SKM-1 (cell line): ENCODE measurements at regions not wholly inside any gene's neighbourhood (a gene's known extent, or its start where the extent isn't known, plus 50 kb on each side); places are given as distances from the start of the nearest gene placed in this dataset.

ENCODE experiments used
- DNase-seq: peaks from one replicate; lab custom pipeline; 2025; ENCODE audit not compliant: unreplicated experiment; lab: John Stamatoyannopoulos, UW

DNA sequence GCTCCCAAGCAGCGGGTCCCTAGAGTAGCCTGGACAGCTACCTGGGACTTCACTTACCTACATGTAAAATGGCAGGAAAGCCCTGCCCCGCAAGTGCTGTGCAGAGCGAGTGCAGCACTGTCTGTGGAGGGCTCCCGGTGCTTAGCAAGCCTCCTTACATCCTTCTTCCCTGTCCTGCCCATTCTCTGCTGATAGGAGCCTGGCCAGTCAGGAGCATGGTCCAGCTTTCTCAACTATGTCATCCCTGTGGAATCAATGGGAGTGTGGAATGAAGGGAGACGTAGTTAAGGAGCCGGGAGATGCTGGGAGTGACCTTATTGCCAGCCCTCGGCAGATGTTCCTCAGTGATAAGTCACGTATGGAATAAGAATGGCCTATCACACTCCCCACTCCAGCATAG is 661.9 kb upstream of the ID2 start:
- no peak for DNase-seq

DNA sequence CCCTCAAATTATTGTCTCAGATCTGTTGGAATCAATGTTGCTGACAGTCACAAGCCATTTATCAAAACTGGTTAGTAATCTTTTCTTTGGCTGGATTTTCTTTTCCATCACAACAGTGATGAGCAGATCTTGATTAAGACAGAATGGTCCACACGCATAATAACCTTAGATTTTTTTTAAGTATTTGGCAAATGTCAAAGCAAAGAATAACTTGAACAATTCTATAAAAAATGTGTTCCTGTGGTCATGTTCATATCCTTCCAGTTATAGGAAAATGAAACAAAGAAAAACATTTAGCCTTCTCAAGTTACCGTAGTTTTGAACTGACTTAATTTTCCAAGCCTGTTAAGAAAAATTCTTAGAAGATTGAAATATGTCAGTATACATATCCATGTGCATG is 659.9 kb upstream of the ID2 start:
- DNase-seq: no peak

DNA sequence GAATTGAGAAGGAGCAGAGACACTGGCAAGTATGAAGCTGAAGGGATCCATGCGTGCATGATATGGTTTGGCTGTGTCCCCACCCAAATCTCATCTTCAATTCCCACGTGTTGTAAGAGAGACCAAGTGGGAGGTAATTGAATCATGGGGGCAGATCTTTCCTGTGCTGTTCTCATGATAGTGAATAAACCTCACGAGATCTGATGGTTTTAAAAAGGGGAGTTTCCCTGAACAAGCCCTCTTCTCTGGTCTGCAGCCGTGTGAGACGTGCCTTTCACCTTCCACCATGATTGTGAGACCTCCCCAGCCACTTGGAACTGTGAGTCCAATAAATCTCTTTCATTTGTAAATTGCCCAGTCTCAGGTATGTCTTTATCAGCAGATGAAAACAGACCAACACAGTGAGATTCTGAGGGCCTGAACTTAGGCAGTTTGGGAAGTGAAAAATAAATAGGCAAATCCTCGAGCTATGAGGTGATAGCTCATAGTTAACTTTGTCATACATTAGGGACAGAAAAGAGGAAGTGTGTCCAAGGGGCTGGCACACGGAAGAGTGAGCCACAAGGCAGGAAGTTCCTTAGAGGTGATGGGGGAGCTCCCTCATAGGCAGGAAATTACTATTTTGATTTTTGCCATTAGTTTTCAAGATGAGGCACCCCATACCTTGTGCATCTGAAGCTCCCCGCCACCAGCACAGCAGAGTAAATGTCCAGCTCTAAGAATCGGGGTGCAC is 658.8 kb upstream of the ID2 start:
- DNase-seq: peak; percentile 72

DNA sequence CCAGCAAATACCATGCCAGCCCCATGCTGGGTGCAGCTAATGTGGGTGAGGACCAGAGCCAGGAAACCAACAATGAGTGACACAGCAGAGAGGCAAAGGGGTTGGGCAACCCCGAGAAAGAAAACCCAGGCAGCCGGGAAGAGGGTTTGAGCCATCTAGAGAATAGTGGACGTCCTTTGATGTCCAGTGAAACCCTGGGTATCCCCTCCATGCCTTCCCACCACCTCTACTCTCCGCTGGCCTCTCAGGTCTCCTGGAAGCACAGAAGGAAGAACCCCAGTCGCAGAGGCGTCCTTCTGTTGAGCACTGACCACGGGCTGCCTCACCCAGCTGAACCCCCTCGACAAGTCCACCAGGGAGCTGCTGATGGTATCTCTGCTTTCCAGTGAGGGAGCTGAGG is 657.4 kb upstream of the ID2 start:
- DNase-seq: no peak

DNA sequence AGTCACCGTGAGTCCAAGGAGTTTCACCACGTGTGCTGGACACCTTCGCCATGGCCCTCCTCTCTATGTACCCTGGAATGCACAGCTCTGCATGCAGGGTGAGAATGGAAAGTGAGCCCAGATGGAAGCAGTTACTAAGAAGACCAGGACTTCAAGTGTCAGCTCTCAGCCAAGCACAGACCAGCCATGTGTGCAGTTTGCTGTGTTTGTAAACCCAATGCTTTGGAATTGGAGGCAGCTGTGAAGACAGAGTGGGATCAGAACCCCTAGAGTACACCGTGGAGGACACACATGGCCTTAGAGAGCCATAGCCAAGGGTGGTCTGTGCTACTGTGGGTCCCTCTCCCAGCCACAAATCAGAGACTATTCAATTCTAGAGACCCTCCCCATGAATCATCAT is 655.5 kb upstream of the ID2 start:
- no peak for DNase-seq

DNA sequence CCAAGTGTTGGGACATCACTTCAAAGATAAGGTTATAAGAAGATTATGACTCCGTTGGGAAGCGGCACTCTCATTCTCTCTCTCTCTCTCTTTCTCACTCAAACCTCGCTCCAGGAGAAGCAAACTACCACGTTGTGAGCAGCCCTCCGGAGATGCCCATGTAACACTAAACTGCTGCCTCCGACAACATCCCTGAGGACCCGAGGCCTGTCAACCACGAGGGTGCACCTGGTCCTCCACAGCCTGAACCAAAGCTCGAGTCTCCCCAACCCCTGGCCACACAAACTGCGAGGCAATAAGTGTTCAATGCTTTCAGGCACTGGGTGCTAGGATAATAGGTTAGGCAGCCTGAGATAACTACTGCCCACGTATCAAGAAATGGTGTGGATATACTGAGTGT is 654.5 kb upstream of the ID2 start:
- DNase-seq: no peak

DNA sequence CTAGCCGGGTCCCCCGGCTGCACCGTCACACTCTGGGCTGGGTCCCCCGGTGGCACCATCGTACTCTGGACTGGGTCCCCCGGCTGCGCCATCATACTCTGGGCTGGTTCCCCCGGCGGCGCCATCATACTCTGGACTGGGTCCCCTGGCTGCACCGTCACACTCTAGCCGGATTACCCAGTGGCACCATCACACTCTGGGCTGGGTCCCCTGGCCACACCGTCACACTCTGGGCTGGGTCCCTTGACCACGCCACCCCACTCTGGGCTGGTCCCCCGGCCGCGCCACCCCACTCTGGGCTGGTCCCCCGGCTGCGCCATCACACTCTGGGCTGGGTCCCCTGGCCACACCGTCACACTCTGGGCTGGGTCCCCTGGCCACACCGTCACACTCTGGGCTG is 653.8 kb upstream of the ID2 start:
- DNase-seq: no peak

DNA sequence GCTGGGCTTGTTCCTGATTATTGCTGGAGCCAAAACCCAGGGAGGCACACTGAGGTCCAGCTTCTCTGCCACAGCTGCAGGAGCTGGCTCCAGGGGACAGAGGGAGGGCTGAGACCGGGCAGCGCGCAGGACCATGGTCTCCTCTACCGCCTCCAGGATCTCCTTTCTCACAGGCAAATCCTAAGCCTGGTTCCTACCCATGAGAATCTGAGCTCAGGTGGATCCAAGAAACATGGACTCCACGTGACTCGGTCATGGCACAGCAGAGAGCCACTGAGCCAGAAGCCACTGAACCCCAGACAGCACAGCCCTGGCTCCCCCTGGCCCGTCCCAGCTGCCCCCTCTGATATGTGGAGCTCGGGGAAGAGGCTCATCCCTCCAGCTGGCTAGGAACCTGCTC is 653.4 kb upstream of the ID2 start:
- no peak for DNase-seq

DNA sequence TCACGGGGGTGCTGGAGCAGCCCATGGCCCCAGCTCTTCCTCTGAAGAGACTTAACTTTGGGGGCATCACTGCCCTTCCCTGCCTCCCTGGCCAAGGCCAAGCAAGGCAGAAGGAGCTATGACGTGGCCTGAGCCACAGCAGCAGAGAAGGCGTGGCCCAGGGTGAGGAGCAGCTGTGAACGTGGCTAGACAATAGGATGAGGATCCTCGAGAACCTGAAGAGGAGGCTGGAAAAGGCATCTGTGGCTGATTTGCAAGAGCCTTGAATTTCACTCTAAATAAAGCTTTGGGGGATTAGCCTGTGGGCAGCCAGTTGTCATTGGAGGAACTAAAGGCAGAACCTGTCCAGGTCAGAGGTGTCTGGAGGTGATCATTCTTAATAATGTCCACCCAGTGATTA is 652.9 kb upstream of the ID2 start:
- DNase-seq: no peak

DNA sequence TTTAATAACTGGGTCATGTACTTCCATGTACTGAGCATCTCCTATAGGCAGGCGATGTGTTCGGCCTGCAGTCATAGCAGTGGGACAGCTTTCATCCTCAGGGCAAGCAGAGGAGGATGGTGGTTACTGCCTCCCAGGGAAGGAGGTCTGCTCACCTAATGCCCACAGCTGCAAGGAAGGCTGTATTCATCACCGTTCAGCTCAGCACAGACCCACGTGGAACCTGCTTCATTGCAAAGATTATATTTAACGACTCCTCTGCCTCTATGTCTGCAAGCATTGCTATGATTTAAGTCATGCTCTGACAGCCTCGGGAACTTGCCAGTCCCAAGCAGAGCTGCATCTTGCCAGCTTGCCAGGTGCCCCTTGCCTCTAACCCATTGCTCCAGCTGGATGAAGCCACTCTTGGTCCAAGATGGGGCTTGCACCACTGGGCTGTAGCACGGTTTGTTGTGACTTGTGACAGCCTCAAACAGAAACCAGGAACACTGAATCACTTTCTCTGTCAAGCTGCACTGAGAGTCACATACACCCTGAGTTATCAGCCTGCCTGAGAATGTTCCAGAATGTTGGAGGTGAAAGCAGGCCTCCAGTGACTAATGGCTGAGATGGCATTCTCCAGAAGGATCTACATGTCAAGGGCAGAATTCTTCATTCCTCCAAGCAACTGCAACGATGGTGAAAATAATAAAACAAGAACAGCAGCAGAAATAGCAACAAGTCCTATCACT is 651.1 kb upstream of the ID2 start:
- no peak for DNase-seq

DNA sequence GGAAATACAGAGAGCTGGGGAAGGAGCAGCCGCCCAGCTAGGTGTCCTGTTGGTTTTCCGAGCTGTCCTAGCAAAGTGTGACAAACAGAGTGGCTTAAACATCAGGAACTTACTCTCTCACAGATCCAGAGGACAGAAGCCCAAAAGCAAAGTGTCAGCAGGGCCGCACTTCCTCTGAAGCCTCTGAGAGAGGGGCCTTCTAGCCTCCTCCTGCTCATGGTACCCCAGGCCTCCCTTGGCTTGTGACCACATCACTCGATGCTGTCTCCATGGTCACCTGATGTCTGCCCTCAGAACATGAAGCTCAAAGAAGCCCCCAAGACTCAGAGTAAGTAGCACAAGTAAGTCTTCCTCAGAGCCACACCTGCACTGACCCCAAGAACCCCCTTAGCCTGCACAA is 650.5 kb upstream of the ID2 start:
- no peak for DNase-seq

DNA sequence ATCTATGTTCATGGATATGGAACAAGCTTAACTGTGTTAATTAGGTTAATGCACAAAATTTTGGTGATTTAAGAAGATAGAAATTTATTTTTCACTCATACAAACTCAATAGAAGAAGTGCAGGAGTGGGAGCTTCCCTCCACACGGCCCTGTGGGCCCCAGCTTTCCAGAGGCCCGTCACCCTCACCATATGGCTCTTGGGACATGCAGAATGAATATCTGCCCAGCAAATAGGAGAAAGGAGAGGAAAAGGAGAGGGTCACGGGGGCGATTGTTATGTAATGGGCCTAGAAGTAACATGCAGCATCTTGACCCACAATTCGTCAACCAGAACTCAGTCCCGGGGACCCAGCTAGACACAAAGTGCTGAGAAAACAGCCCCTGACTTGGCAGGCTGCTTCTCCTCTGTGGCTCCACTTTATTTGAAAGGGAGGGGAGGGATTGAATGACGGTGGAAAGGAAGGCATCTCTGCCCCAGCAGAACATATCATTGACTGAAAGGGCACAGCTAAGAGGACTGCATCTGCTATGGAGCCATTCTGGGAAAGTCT is 648.2 kb upstream of the ID2 start:
- no peak for DNase-seq

DNA sequence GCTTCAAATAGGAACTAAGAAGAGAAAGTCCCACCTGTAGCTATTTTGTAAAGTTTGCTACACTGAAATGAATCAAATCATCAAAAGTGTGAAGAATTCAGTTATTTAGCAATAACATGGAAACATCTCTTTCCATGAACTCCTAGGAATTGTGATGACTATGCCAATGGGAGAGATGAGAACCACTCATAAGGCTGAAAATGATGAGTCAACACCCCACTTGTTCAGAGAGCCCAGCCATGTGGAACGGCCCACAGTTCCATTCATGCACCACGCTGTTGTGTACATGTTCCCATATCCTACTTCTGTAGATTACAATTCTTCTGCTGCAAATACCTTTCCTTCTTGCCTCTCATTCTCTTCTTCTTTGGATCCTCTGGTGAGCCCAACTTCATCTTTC is 645.5 kb upstream of the ID2 start:
- no peak for DNase-seq

DNA sequence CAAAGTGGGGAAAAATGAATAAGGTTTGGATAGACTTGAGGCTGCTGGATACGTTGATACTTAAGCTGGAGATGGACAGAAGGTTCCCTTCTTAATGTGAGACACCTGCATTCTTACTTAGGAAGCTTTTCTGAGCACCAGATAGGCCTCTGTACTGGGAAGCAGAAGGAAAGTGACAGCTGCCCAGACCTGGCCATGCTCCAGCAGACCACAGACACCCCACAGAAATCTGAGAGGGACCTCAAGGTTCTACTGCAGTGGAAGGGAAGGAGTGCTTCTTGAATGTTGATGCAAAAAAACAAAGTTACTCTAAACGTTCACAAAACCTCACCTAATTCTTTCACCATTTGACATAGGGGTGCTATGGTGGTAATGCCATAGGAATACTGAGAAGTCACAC is 642.1 kb upstream of the ID2 start:
- DNase-seq: no peak

DNA sequence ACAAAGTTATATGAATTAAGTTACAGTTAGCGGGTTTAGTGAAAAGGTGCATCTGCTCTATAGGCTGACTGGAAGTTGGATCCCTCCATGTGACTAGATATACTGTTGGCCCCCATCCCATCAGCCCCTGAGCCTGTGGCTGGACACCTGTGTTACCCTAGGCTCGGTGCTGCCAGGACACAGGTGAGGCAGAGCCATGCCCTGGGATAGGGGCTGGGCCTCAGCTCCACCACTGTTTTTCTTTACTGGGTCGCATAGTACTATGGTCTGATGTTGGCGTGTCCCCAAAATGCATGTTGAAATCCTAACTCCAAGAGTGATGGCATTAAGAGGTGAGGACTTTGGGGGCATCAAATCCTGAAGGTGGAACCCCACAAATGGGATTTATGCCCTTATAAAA is 638.6 kb upstream of the ID2 start:
- DNase-seq: no peak

DNA sequence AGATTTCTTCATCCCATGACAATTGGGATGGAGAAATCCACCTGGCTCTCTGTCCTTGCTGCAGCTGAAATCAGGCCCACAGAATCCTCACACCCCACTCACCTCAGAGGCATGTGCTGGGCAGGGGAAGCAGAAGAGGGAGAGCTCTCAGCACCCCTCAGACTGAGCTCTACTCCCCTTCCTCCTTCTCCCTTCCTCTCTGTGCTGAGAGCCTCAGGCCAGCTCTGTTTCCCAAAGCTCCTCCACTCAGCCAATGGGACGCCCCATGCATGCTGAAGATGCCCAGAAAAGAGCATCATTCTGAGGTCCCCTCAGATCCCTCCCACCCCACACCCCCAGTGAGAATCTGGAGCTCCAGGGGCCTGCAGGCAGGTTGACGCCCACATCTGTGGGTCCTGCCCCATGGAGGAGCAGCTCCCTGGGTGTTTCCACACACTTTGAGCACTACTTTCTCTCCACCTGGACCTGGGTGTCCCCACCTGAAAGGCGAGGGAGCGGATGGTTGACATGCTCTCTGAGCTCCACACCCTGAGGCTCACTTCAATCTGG is 637.7 kb upstream of the ID2 start:
- DNase-seq: no peak

DNA sequence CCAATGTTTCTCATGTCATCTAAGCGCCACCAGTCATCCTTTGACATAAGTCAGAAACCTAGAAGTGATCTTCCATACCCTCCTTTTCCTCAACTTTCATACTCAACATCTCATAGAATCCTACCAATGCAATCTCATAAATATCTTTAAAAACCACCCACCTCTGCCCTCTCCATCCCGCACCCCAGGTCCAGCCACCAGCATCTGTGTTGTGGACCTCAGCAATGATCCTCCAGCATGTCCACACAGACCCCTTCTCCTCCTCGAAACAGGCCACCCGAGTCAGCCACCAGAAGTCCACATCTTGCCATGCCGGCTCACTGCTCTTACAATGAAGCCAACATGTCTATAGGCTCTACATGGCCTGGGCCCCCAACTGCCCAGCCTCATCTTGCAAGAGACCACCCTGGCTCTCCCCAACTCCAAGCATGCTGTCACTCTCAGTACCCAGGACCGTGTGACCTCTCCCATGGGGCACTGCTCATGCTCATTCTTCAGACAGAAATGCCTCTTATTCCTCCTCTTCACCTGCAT is 636.7 kb upstream of the ID2 start:
- no peak for DNase-seq

DNA sequence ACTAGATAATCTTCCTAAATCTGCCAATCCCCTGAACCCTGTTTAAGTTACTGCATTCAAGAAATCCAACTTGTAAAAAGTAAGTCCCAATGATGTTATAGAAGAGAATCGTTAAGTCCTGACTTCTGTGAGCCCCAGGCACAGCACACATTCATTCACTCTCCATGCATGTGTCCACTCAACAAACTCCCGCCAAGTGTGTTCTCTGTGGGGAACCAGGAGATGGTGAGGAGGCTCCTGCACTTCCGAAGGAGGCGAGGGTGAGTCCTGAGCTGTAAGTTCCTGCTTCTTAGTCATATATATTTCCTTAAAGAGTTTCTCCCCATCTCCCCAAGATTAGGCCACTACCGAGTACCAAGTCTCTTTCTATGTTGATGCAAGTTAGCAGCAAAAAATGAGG is 635.0 kb upstream of the ID2 start:
- DNase-seq: no peak

DNA sequence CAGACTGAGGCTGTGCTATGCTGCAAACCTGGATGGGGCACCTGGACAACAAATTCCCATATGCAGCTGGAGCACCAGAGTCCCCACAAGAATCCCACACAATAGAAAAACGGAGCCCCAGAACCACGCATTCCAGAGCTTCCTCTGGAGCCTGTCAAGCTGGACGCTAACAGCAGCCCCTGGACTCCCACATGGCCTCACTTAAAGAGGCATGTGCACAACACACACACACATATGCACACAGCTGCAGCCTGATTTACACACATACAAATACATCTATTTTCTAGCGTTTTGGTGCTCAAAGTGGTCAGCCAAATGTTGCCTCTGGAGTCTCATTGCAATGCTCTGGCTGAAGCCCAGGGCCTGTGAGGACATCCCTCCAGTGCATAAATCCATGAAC is 632.7 kb upstream of the ID2 start:
- no peak for DNase-seq

DNA sequence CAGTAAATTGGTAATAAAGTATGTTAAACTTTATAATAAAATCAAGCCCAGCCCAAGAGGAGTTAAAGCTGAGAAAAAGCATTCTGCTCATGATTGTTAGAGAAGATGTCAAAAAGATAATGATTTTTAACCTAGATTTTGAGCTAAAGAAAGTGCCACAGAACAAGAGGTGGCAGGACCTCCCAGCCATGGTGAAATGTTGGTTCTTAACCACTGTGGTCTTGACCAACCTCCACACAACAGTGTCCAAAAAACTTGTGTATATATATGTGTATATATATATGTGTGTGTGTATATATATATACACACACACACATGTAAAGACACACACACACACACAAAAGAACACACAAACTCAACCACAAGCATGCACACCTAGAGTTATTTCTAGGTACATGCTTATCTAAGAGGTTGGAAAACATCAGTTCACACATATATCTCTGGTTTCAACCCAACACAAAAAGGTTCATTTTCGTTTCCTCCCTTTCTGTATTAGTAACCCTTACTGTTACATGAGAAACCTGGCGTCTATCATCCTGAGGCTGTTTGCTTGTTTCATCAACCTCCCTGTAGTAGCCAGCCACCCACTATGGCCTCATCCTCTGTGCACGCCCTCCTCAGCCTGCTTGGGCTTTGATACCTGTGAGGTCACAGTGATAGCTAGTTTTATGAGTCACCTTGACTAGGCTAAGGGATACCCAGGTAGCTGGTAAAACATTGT is 631.8 kb upstream of the ID2 start:
- no peak for DNase-seq

DNA sequence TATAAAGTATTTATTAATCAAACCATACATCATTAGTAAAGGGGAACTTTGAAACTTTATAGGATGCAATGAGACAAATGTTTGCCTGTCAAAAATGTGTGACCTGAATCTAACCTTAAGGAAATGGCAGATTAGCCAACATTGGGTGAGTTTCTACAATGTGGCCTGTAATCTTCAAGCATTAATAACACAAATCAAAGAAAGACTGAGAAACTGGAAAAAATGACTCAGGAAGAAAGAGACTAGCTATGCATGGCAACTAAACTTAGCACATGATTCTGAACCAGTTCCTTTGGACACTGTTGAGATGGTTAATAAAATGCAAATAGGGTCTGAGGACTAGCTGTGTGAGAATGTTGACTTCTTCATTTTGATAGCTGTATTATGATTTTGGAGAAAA is 628.6 kb upstream of the ID2 start:
- DNase-seq: no peak
